Loucy (cell line): ENCODE measurements at regions not wholly inside any gene's neighbourhood (a gene's known extent, or its start where the extent isn't known, plus 50 kb on each side); places are given as distances from the start of the nearest gene placed in this dataset.

Experiments used
- H2AFZ ChIP-seq: fragments of 200-600 bp; sonication (generic); 2 replicates; pipeline ENCODE4 v1.6.0; 2016; ENCODE audit warnings: antibody characterized with exemption, mild to moderate bottlenecking, low read length, moderate library complexity
- H3F3A ChIP-seq: fragments of 200-600 bp; 2 replicates; pipeline ENCODE4 v1.6.0; 2016; ENCODE audit warnings: antibody characterized with exemption, low read depth, mild to moderate bottlenecking
- H3K27me3 ChIP-seq: fragments of 200-600 bp; sonication (generic); 2 replicates; pipeline ENCODE4 v1.6.1; 2014; ENCODE audit warnings: low read length, mild to moderate bottlenecking; ENCODE audit not compliant: insufficient read depth, poor library complexity, severe bottlenecking
- H3K36me3 ChIP-seq: fragments of 200-600 bp; sonication (generic); 2 replicates; pipeline ENCODE4 v1.6.1; 2016; ENCODE audit warnings: low read length; ENCODE audit not compliant: insufficient read depth
- H3K4me1 ChIP-seq: fragments of 200-600 bp; sonication (generic); 2 replicates; pipeline ENCODE4 v1.5.1; 2014; ENCODE audit warnings: low read length, mild to moderate bottlenecking; ENCODE audit not compliant: insufficient read depth, poor library complexity, severe bottlenecking
- H3K4me2 ChIP-seq: fragments of 200-600 bp; sonication (generic); 2 replicates; pipeline ENCODE4 v1.6.0; 2014; ENCODE audit warnings: antibody characterized with exemption, low read length, low read depth, mild to moderate bottlenecking; ENCODE audit not compliant: poor library complexity, severe bottlenecking
- H3K4me3 ChIP-seq: fragments of 200-600 bp; sonication (generic); 2 replicates; pipeline ENCODE4 v1.5.1; 2014; ENCODE audit warnings: low read length, mild to moderate bottlenecking, mixed read lengths; ENCODE audit not compliant: poor library complexity, severe bottlenecking
- H3K79me2 ChIP-seq: fragments of 200-600 bp; sonication (generic); 2 replicates; pipeline ENCODE4 v1.6.1; 2014; ENCODE audit warnings: low read length; ENCODE audit not compliant: insufficient read depth
- H3K9ac ChIP-seq: fragments of 200-600 bp; sonication (generic); 2 replicates; pipeline ENCODE4 v1.6.0; 2014; ENCODE audit warnings: mild to moderate bottlenecking, low read depth, low read length, moderate library complexity; ENCODE audit not compliant: poor library complexity, severe bottlenecking
- H3K9me2 ChIP-seq: fragments of 200-600 bp; sonication (generic); replicated peaks from 2 replicates; pipeline ENCODE4 v1.6.1; 2016; ENCODE audit warnings: low read depth, low read length, mixed read lengths
- H3K9me3 ChIP-seq: fragments of 200-600 bp; sonication (generic); 2 replicates; pipeline ENCODE4 v1.6.1; 2014; ENCODE audit warnings: mild to moderate bottlenecking, antibody characterized with exemption, low read length, low read depth; ENCODE audit not compliant: insufficient read depth
- H4K20me1 ChIP-seq: fragments of 200-600 bp; sonication (generic); 2 replicates; pipeline ENCODE4 v1.6.0; 2014; ENCODE audit warnings: antibody characterized with exemption, low read length, mild to moderate bottlenecking; ENCODE audit not compliant: insufficient read depth, poor library complexity, severe bottlenecking
- EZH2phosphoT487 ChIP-seq: fragments of 200-600 bp; IDR thresholded peaks from 2 replicates; pipeline ENCODE4 v1.6.1; 2018; ENCODE audit warnings: antibody characterized with exemption, mild to moderate bottlenecking, moderate library complexity, borderline replicate concordance
- TF ChIP-seq, protein P1 (sequence below): fragments of 200-600 bp; sonication (generic); conservative IDR thresholded peaks from 2 replicates; pipeline ENCODE4 v1.5.1; 2014; ENCODE audit warnings: mild to moderate bottlenecking, antibody characterized with exemption, low read length

DNA sequence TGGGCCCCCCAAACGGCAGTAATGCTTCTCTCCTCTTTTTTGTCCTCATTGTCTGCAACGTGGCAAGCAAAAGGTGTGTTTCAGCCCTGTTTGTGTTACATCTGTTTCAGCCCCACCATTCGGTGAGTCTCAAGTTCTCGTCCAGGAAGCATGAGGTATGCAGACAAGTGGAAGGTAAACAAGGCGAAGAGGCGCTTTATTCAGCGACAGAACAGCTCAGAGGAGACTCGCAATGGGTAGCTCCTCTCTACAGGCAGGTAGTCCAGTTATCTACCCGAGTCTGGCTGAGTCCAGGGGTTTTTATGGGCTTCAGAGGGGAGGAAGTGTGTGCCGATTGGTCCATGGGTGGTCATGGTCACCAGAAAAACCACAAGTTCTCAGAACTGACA lies 733.4 kb upstream of the CDH7 start:
- H3K4me2 ChIP-seq: no peak overlapping the region
- no peaks in the 10 kb centered on the region for H3K9me3 ChIP-seq
- H3K36me3 ChIP-seq: no peaks in the 10 kb centered on the region
- no peaks in the 10 kb centered on the region for H3K4me1 ChIP-seq
- no peaks in the 10 kb centered on the region for H3K79me2 ChIP-seq
- H4K20me1 ChIP-seq: no peaks in the 10 kb centered on the region
- H3K4me3 ChIP-seq: no peak overlapping the region
- no peak for TF ChIP-seq EZH2phosphoT487
- TF ChIP-seq, protein P1, sequence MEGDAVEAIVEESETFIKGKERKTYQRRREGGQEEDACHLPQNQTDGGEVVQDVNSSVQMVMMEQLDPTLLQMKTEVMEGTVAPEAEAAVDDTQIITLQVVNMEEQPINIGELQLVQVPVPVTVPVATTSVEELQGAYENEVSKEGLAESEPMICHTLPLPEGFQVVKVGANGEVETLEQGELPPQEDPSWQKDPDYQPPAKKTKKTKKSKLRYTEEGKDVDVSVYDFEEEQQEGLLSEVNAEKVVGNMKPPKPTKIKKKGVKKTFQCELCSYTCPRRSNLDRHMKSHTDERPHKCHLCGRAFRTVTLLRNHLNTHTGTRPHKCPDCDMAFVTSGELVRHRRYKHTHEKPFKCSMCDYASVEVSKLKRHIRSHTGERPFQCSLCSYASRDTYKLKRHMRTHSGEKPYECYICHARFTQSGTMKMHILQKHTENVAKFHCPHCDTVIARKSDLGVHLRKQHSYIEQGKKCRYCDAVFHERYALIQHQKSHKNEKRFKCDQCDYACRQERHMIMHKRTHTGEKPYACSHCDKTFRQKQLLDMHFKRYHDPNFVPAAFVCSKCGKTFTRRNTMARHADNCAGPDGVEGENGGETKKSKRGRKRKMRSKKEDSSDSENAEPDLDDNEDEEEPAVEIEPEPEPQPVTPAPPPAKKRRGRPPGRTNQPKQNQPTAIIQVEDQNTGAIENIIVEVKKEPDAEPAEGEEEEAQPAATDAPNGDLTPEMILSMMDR: no peak
- H3K9ac ChIP-seq: no peak overlapping the region
- H2AFZ ChIP-seq: no peak overlapping the region
- no peaks in the 10 kb centered on the region for H3K9me2 ChIP-seq
- H3F3A ChIP-seq: no peaks in the 10 kb centered on the region
- no peaks in the 10 kb centered on the region for H3K27me3 ChIP-seq

GRCh38 chr18:65016631-65017371 lies 734.0 kb upstream of the CDH7 start:
- Histone ChIP-seq H3K9ac (no peak overlapping the region), H3K27me3 (no peaks in the 10 kb centered on the region), H3K9me2 (no peaks in the 10 kb centered on the region), H3K36me3 (no peaks in the 10 kb centered on the region), H3K79me2 (no peaks in the 10 kb centered on the region), H3F3A (no peaks in the 10 kb centered on the region), H3K4me2 (no peak overlapping the region), H2AFZ (no peak overlapping the region), H3K4me1 (no peaks in the 10 kb centered on the region), H3K9me3 (no peaks in the 10 kb centered on the region), H4K20me1 (no peaks in the 10 kb centered on the region), H3K4me3 (no peak overlapping the region)
- no peak for TF ChIP-seq EZH2phosphoT487
- TF ChIP-seq, protein P1: no peak

DNA sequence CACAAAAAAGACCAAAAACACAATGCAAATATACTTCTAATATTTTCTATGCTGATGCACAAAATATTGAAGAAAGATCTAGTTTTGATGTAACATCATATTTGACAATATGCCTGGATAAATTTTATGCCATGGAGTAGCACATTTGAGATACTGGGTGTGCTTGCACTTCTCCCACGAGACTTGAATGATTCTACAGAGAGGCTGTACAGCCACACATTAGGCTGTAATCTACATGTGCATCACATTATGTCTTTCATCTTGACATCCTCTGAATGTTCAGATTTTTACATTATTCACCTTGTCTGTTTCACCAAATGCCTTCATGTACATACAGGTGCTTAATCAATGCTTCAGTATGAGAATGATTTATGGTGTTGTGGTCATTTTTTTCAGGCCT lies 756.4 kb upstream of the CDH7 start:
- H3K9me2 ChIP-seq: 0 out of 2 replicates have a peak, but pooled peaks cover 4% of the 10 kb centered on the region
- H4K20me1 ChIP-seq: no peaks in the 10 kb centered on the region
- H3K9me3 ChIP-seq: no peaks in the 10 kb centered on the region
- no peaks in the 10 kb centered on the region for H3F3A ChIP-seq
- TF ChIP-seq EZH2phosphoT487: no peak
- TF ChIP-seq, protein P1: no peak
- no peaks in the 10 kb centered on the region for H3K4me1 ChIP-seq
- H3K4me2 ChIP-seq: no peak overlapping the region
- no peak overlapping the region for H3K4me3 ChIP-seq
- no peaks in the 10 kb centered on the region for H3K36me3 ChIP-seq
- no peaks in the 10 kb centered on the region for H3K79me2 ChIP-seq
- H2AFZ ChIP-seq: no peak overlapping the region
- H3K27me3 ChIP-seq: no peaks in the 10 kb centered on the region
- H3K9ac ChIP-seq: no peak overlapping the region
